GM18868 (cell line): ENCODE measurements at regions not wholly inside any gene's neighbourhood (a gene's known extent, or its start where the extent isn't known, plus 50 kb on each side); places are given as distances from the start of the nearest gene placed in this dataset.
"Not testable (repeated sequence)": the region's sequence is repeated elsewhere in the genome, so short reads cannot be mapped to it uniquely, and the experiment has no call there.

ENCODE experiments used
- ATAC-seq: cut with Tn5 transposase; IDR thresholded peaks from one replicate; pipeline ENCODE4 v1.9.1; 2021; ENCODE audit warnings: mild to moderate bottlenecking, moderate library complexity; ENCODE audit not compliant: unreplicated experiment

GRCh38 chr1:145482214-145482860, 56.9 kb upstream of the NBPF20 start:
- ATAC-seq: not testable (repeated sequence)

- ATAC-seq: not testable (repeated sequence)
Observed at GRCh38 chr1:145475962-145476361, 50.6 kb upstream of the NBPF20 start.

- not testable (repeated sequence) for ATAC-seq
Observed at GRCh38 chr1:145475369-145475915, 50.0 kb upstream of the NBPF20 start.
